Suprapubic skin (tissue), 4 donors: ENCODE measurements at regions not wholly inside any gene's neighbourhood (a gene's known extent, or its start where the extent isn't known, plus 50 kb on each side); places are given as distances from the start of the nearest gene placed in this dataset.

ENCODE experiments used
- DNase-seq, 2 donors: peaks; one replicate each; pipeline ENCODE4 v3.0.0-alpha.2; 2019; ENCODE audit warnings: low spot score in 2 of 2
- H3K27ac ChIP-seq: fragments of 200-600 bp; sonication (generic); one replicate; pipeline ENCODE4 v1.5.1; 2019
- H3K27me3 ChIP-seq: fragments of 200-600 bp; sonication (generic); one replicate; pipeline ENCODE4 v1.5.1; 2019
- H3K36me3 ChIP-seq: fragments of 200-600 bp; sonication (generic); one replicate; pipeline ENCODE4 v1.5.1; 2019
- H3K4me1 ChIP-seq: fragments of 200-600 bp; sonication (generic); one replicate; pipeline ENCODE4 v1.5.1; 2019
- H3K4me3 ChIP-seq: fragments of 200-600 bp; sonication (generic); one replicate; pipeline ENCODE4 v1.5.1; 2019; ENCODE audit warnings: mild to moderate bottlenecking
- H3K9me3 ChIP-seq: fragments of 200-600 bp; sonication (generic); one replicate; pipeline ENCODE4 v1.5.1; 2019
- CTCF ChIP-seq, 2 donors: fragments of 200-600 bp in 1 of 2; fragments of 450-650 bp in 1 of 2; sonication (generic) in 1 of 2; IDR thresholded peaks; one replicate each; pipeline ENCODE4 v1.5.1; 2016 to 2019; ENCODE audit warnings: antibody characterized with exemption in 2 of 2, mild to moderate bottlenecking in 1 of 2, moderate library complexity in 1 of 2
- EP300 ChIP-seq: sonication (generic); formaldehyde crosslinking; IDR thresholded peaks from one replicate; pipeline ENCODE4 v1.6.1; 2017; ENCODE audit warnings: antibody characterized with exemption
- POLR2A ChIP-seq, 2 donors: fragments of 450-650 bp; IDR thresholded peaks; one replicate each; pipeline ENCODE4 v1.6.1; 2017; ENCODE audit warnings: antibody characterized with exemption in 2 of 2, mild to moderate bottlenecking in 2 of 2, moderate library complexity in 2 of 2
- POLR2AphosphoS5 ChIP-seq, 3 donors: sonication (generic); formaldehyde crosslinking; IDR thresholded peaks; one replicate each; pipeline ENCODE4 v1.6.1; 2017; ENCODE audit warnings: antibody characterized with exemption in 3 of 3
- WGBS: methylation state at CpG from one replicate; pipeline ENCODE4 v1.1.5; 2018; 5-methylcytosine and 5-hydroxymethylcytosine counted together

- H3K4me1 ChIP-seq, result peaks cover 2% of the 10 kb centered on the region
- H3K9me3 ChIP-seq, result no peaks in the 10 kb centered on the region
- no peak overlapping the region for H3K27ac ChIP-seq
- 51% methylated on average over 3 of the region's 3 CpGs for WGBS
- no peaks in the 10 kb centered on the region for H3K27me3 ChIP-seq
- H3K36me3 ChIP-seq, result no peaks in the 10 kb centered on the region
- no peak for TF ChIP-seq POLR2AphosphoS5 (IDR thresholded peaks at IDR 0.05)
- no peak for TF ChIP-seq CTCF (IDR thresholded peaks at IDR 0.05)
- TF ChIP-seq EP300, result no peak
- TF ChIP-seq POLR2A (IDR thresholded peaks at IDR 0.05), result no peak
- no peak for DNase-seq
- no peak overlapping the region for H3K4me3 ChIP-seq
Observed at GRCh38 chr3:139838269-139838957, 96.6 kb upstream of the CLSTN2 start.

GRCh38 chr3:139836698-139837464 is 98.1 kb upstream of the CLSTN2 start:
- Histone ChIP-seq H3K36me3 (no peaks in the 10 kb centered on the region), H3K4me3 (no peak overlapping the region), H3K27ac (no peak overlapping the region), H3K9me3 (no peaks in the 10 kb centered on the region), H3K27me3 (no peaks in the 10 kb centered on the region), H3K4me1 (peaks cover 2% of the 10 kb centered on the region)
- WGBS, result 82% methylated on average over 4 of the region's 4 CpGs
- no peak for DNase-seq
- no peak for TF ChIP-seq EP300
- no peak for TF ChIP-seq POLR2A (IDR thresholded peaks at IDR 0.05)
- no peak for TF ChIP-seq CTCF (IDR thresholded peaks at IDR 0.05)
- TF ChIP-seq POLR2AphosphoS5 (IDR thresholded peaks at IDR 0.05), result no peak

- Histone ChIP-seq H3K4me1 (peaks cover 2% of the 10 kb centered on the region), H3K4me3 (no peak overlapping the region), H3K27me3 (no peaks in the 10 kb centered on the region), H3K9me3 (no peaks in the 10 kb centered on the region), H3K36me3 (no peaks in the 10 kb centered on the region), H3K27ac (no peak overlapping the region)
- no peak for DNase-seq
- TF ChIP-seq EP300 (no peak), POLR2AphosphoS5 (IDR thresholded peaks at IDR 0.05) (no peak), POLR2A (IDR thresholded peaks at IDR 0.05) (no peak), CTCF (IDR thresholded peaks at IDR 0.05) (no peak)
- WGBS, result 78% methylated on average over 7 of the region's 7 CpGs
Observed at GRCh38 chr3:139835830-139836683, 98.9 kb upstream of the CLSTN2 start.

GRCh38 chr3:139832998-139833397 is 102.0 kb upstream of the CLSTN2 start:
- H3K27me3 ChIP-seq, result no peaks in the 10 kb centered on the region
- no peak overlapping the region for H3K27ac ChIP-seq
- no peak overlapping the region for H3K4me3 ChIP-seq
- WGBS, result 56% methylated on average over 4 of the region's 4 CpGs
- TF ChIP-seq EP300 (no peak), POLR2A (IDR thresholded peaks at IDR 0.05) (no peak), POLR2AphosphoS5 (IDR thresholded peaks at IDR 0.05) (no peak), CTCF (IDR thresholded peaks at IDR 0.05) (no peak)
- H3K4me1 ChIP-seq, result peaks cover 2% of the 10 kb centered on the region
- no peaks in the 10 kb centered on the region for H3K36me3 ChIP-seq
- DNase-seq, result no peak
- H3K9me3 ChIP-seq, result no peaks in the 10 kb centered on the region

- Histone ChIP-seq H3K36me3 (no peaks in the 10 kb centered on the region), H3K27me3 (no peaks in the 10 kb centered on the region), H3K27ac (no peak overlapping the region), H3K9me3 (no peaks in the 10 kb centered on the region), H3K4me1 (no peaks in the 10 kb centered on the region), H3K4me3 (no peak overlapping the region)
- 36% methylated on average over 11 of the region's 11 CpGs for WGBS
- TF ChIP-seq CTCF (IDR thresholded peaks at IDR 0.05) (no peak), POLR2A (IDR thresholded peaks at IDR 0.05) (no peak), EP300 (no peak), POLR2AphosphoS5 (IDR thresholded peaks at IDR 0.05) (no peak)
- no peak for DNase-seq
Observed at GRCh38 chr3:139830817-139831216, 104.2 kb upstream of the CLSTN2 start.
